GM12878 (cell line): ENCODE measurements at regions not wholly inside any gene's neighbourhood (a gene's known extent, or its start where the extent isn't known, plus 50 kb on each side); places are given as distances from the start of the nearest gene placed in this dataset.

Experiments used
- ATAC-seq: fragments of 200-7000 bp; cut with Tn5 transposase; 3 replicates; pipeline ENCODE4 v1.9.1; 2020; ENCODE audit warnings: mild to moderate bottlenecking, moderate library complexity
- BruUV-seq: library from RNA; stranded (reverse); fragments of 400-500 nt; replicated peaks from 2 replicates; lab custom pipeline; 2021; lab: Mats Ljungman, UMichigan
- CTCF ChIA-PET: fragments of 300-600 bp; sonication (Branson Sonifier 250); formaldehyde crosslinking; extraction: SDS; loops from one replicate; lab custom pipeline; 2021; ENCODE audit warnings: inconsistent platforms; lab: Yijun Ruan, JAX
- POLR2A ChIA-PET: fragments of 350-600 bp; formaldehyde crosslinking; extraction: SDS; loops from one replicate; lab custom pipeline; 2021; ENCODE audit warnings: inconsistent platforms; lab: Charles Lee
- RAD21 ChIA-PET: fragments of 300-600 bp; sonication (Branson Sonifier 250); formaldehyde crosslinking; loops from one replicate; lab custom pipeline; 2023; ENCODE audit warnings: antibody characterized with exemption; ENCODE audit not compliant: unreplicated experiment; lab: Charles Lee
- SMC1A ChIA-PET: fragments of 300-600 bp; sonication (Branson Sonifier 250); formaldehyde crosslinking; loops from one replicate; lab custom pipeline; 2023; ENCODE audit not compliant: unreplicated experiment, uncharacterized antibody; lab: Charles Lee
- DNase-seq: peaks from one replicate; pipeline ENCODE4 v3.0.0-alpha.2; 2011; ENCODE audit warnings: low read depth, low spot score
- FAIRE-seq: peaks from 3 replicates; lab custom pipeline; 2011; peaks lifted over from hg19 to GRCh38; lab: Jason Lieb, UNC
- H2AFZ ChIP-seq: 2 replicates; pipeline ENCODE4 v1.6.0; 2011; ENCODE audit warnings: low read depth, low read length, control low read depth; ENCODE audit not compliant: control insufficient read depth
- H3K27ac ChIP-seq: 2 replicates; pipeline ENCODE4 v1.5.1; 2011; ENCODE audit warnings: control low read depth; ENCODE audit not compliant: control insufficient read depth, insufficient read depth
- H3K27me3 ChIP-seq, 2 experiments: replicated peaks in 1 of 2; 2 replicates each; pipeline versions ENCODE4 v1.6.0 to v1.6.1; 2011; ENCODE audit warnings: low read length in 1 of 2; ENCODE audit not compliant: control insufficient read depth in 2 of 2, insufficient read depth in 2 of 2
- H3K36me3 ChIP-seq, 2 experiments: 2 replicates each; pipeline ENCODE4 v1.5.1; 2011; ENCODE audit warnings: low read length in 1 of 2; ENCODE audit not compliant: control insufficient read depth in 2 of 2, insufficient read depth in 2 of 2
- H3K4me1 ChIP-seq: 2 replicates; pipeline ENCODE4 v1.6.1; 2011; ENCODE audit warnings: mild to moderate bottlenecking, low read length, moderate library complexity, mixed read lengths; ENCODE audit not compliant: control insufficient read depth, insufficient read depth
- H3K4me2 ChIP-seq: 2 replicates; pipeline ENCODE4 v1.6.0; 2011; ENCODE audit warnings: control low read depth; ENCODE audit not compliant: control insufficient read depth, insufficient read depth
- H3K4me3 ChIP-seq: fragments of 200-600 bp; sonication (generic); 2 replicates; pipeline ENCODE4 v1.5.1; 2016
- H3K79me2 ChIP-seq: 2 replicates; pipeline ENCODE4 v1.6.0; 2011; ENCODE audit warnings: low read length; ENCODE audit not compliant: control insufficient read depth, insufficient read depth
- H3K9ac ChIP-seq: 2 replicates; pipeline ENCODE4 v1.8.0; 2011; ENCODE audit warnings: low read length, control low read depth, mixed read lengths; ENCODE audit not compliant: control insufficient read depth, insufficient read depth
- H3K9me3 ChIP-seq: replicated peaks from 3 replicates; pipeline ENCODE4 v1.5.1; 2011; ENCODE audit warnings: mild to moderate bottlenecking, low read length; ENCODE audit not compliant: control insufficient read depth, insufficient read depth
- H4K20me1 ChIP-seq: 2 replicates; pipeline ENCODE4 v1.6.0; 2011; ENCODE audit not compliant: control insufficient read depth, insufficient read depth
- ETV6 ChIP-seq, 2 experiments: fragments of 450-650 bp in 1 of 2; IDR thresholded peaks in 1 of 2; conservative IDR thresholded peaks in 1 of 2; 2 replicates each; pipeline ENCODE4 v1.6.1; 2014; ENCODE audit warnings: antibody characterized with exemption in 1 of 2, borderline replicate concordance in 1 of 2, low read depth in 1 of 2, mild to moderate bottlenecking in 1 of 2, moderate library complexity in 1 of 2
- HDAC6 ChIP-seq: fragments of 200-600 bp; sonication (generic); IDR thresholded peaks from one replicate; pipeline ENCODE4 v1.8.0; 2017; ENCODE audit warnings: antibody characterized with exemption; ENCODE audit not compliant: unreplicated experiment
- PAX5 ChIP-seq: IDR thresholded peaks from 2 replicates; pipeline ENCODE4 v1.6.1; 2011; ENCODE audit warnings: low read depth, low read length, borderline replicate concordance
- SREBF2 ChIP-seq: IDR thresholded peaks from 2 replicates; pipeline ENCODE4 v1.6.1; 2012; ENCODE audit warnings: mild to moderate bottlenecking, low read length
- TBL1XR1 ChIP-seq: IDR thresholded peaks from 2 replicates; pipeline ENCODE4 v1.6.1; 2012; ENCODE audit warnings: low read depth, low read length, improper control_type of control experiment
- WGBS: methylation state at CpG from one replicate; pipeline ENCODE4 v1.1.6; 2016; ENCODE audit warnings: low lambda C conversion rate; ENCODE audit not compliant: insufficient replicate concordance, insufficient coverage; ENCODE audit errors: missing lambda C conversion rate; 5-methylcytosine and 5-hydroxymethylcytosine counted together
- in situ Hi-C: fragments of 300-500 bp; cut with MboI; formaldehyde crosslinking; loops from 9 replicates; pipeline ENCODE4 v1.14.3; 2018; ENCODE audit warnings: mixed read lengths
- intact Hi-C: fragments of 100-400 bp; cut with micrococcal nuclease; formaldehyde crosslinking; loops from one replicate; pipeline ENCODE4 v1.14.2; 2022; ENCODE audit not compliant: unreplicated experiment
- TF ChIP-seq, protein P1 (sequence below), 3 experiments: IDR thresholded peaks in 2 of 3; conservative IDR thresholded peaks in 1 of 3; 2 replicates each; pipeline ENCODE4 v1.5.1; 2011; ENCODE audit warnings: low read depth in 3 of 3, low read length in 3 of 3, mild to moderate bottlenecking in 3 of 3, control low read depth in 2 of 3, moderate library complexity in 2 of 3, inconsistent platforms in 1 of 3, mixed read lengths in 1 of 3; ENCODE audit not compliant: control insufficient read depth in 2 of 3, insufficient read depth in 1 of 3; ENCODE audit errors: extremely low read depth in 1 of 3

DNA sequence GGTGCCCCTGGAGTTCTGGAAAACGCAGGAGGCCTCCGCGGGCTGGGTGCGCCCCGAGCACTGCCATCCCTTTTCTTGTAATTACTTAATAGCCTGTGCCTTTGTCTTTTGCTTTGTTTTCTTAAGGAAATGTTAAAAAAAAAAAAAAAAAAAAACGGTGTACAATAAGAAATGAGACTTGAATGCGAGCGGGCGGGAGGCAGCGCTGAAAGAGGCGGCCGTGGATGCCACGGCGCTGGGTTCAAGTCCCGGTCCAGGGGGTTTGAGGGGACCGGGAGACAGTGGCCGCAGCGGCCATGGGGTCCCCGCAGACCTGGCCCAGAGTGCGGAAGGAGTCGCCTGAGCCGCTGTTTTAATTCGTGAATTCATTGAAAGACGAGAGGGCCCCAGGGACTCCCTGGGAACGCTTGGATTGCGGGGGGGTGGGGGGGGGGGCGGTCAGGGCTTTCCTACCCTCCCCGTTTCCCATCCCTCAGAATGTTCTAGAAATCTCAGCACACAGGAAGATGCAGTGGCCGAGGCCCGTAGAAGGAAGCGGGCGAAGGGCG is 349.2 kb upstream of the ARGLU1 start:
- no peak for ATAC-seq
- SMC1A ChIA-PET: no interaction called here
- H3K9me3 ChIP-seq: no peaks in the 10 kb centered on the region; the same call in 2 of the 3 replicates
- no peak overlapping the region for H3K27ac ChIP-seq
- in situ Hi-C loops: no loop called here
- no peak overlapping the region for H3K4me2 ChIP-seq
- intact Hi-C loops: loop anchor here (5.0 kb wide), 2 partner anchors 355 to 380 kb away; partner anchors contain the start of gene EFNB2
- no peak overlapping the region for H2AFZ ChIP-seq
- no peaks in the 10 kb centered on the region for H4K20me1 ChIP-seq
- H3K36me3 ChIP-seq: no peaks in the 10 kb centered on the region
- POLR2A ChIA-PET: no interaction called here
- H3K9ac ChIP-seq: no peak overlapping the region
- no TSS peak for BruUV-seq
- TF ChIP-seq TBL1XR1 (no peak), HDAC6 (no peak), ETV6 (conservative IDR thresholded peaks at IDR 0.05 in 1 of 2, IDR thresholded peaks at IDR 0.05 in 1 of 2; ENCODE audit: borderline replicate concordance in 1 of 2, low read depth in 1 of 2) (no peak)
- H3K4me3 ChIP-seq: no peak overlapping the region
- CTCF ChIA-PET: interaction anchor here (1.2 kb wide), 1 partner anchor 381 kb away, joined by 4 read pairs; no protein-coding TSS in a partner anchor
- RAD21 ChIA-PET: no interaction called here
- FAIRE-seq: no peak
- no peaks in the 10 kb centered on the region for H3K27me3 ChIP-seq
- no peak for DNase-seq
- no peaks in the 10 kb centered on the region for H3K4me1 ChIP-seq
- H3K79me2 ChIP-seq: no peaks in the 10 kb centered on the region
- WGBS: 82% methylated on average over 25 of the region's 33 CpGs

- no peak for DNase-seq
- RAD21 ChIA-PET: no interaction called here
- intact Hi-C loops: loop anchor here (5.0 kb wide), 2 partner anchors 354 to 379 kb away; partner anchors contain the start of gene EFNB2
- no peak for ATAC-seq
- no peak for TF ChIP-seq SREBF2
- TF ChIP-seq, protein P1, sequence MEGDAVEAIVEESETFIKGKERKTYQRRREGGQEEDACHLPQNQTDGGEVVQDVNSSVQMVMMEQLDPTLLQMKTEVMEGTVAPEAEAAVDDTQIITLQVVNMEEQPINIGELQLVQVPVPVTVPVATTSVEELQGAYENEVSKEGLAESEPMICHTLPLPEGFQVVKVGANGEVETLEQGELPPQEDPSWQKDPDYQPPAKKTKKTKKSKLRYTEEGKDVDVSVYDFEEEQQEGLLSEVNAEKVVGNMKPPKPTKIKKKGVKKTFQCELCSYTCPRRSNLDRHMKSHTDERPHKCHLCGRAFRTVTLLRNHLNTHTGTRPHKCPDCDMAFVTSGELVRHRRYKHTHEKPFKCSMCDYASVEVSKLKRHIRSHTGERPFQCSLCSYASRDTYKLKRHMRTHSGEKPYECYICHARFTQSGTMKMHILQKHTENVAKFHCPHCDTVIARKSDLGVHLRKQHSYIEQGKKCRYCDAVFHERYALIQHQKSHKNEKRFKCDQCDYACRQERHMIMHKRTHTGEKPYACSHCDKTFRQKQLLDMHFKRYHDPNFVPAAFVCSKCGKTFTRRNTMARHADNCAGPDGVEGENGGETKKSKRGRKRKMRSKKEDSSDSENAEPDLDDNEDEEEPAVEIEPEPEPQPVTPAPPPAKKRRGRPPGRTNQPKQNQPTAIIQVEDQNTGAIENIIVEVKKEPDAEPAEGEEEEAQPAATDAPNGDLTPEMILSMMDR (IDR thresholded peaks at IDR 0.05 in 2 of 3, conservative IDR thresholded peaks at IDR 0.05 in 1 of 3; ENCODE audit: control insufficient read depth in 2 of 3, extremely low read depth in 1 of 3, insufficient read depth in 1 of 3, low read depth in 3 of 3, low read length in 3 of 3): no peak
- no peak for TF ChIP-seq PAX5
- Histone ChIP-seq H3K27me3 (no peaks in the 10 kb centered on the region), H3K36me3 (no peaks in the 10 kb centered on the region), H3K9me3 (no peaks in the 10 kb centered on the region; the same call in 2 of the 3 replicates), H3K4me1 (no peaks in the 10 kb centered on the region), H3K4me2 (no peak overlapping the region), H4K20me1 (no peaks in the 10 kb centered on the region), H3K27ac (no peak overlapping the region), H3K9ac (no peak overlapping the region), H3K4me3 (no peak overlapping the region), H2AFZ (no peak overlapping the region), H3K79me2 (no peaks in the 10 kb centered on the region)
- FAIRE-seq: no peak
- 68% methylated on average over 15 of the region's 15 CpGs for WGBS
- SMC1A ChIA-PET: no interaction called here
- CTCF ChIA-PET: no interaction called here
- in situ Hi-C loops: no loop called here
- no TSS peak for BruUV-seq
- POLR2A ChIA-PET: no interaction called here
These were observed 348.5 kb upstream of the ARGLU1 start for GRCh38 chr13:106916329-106916976.
